ENCODE measurements at regions not wholly inside any gene's neighbourhood (a gene's known extent, or its start where the extent isn't known, plus 50 kb on each side); places are given as distances from the start of the nearest gene placed in this dataset.

DNA sequence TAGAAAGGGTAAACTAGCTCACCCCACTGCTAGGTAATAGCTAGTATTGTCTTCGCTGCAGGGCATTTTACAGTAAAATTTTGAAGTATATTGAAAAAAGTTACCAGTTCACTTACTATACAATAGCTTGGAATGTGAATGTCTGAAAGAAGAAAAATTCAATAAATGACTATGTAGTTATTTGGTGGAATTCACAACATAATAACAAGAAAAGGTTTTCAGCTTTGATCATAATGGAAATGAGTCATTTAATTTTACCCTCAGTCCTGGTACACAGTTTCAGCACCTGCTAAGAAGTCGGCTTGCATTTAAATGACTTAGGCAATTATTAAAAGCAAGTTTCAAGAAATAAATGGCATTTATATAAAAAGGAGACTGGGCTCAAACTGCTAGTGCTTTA, 90.4 kb downstream of the NUP35 start:
- no peak for DNase-seq

- no peak for DNase-seq
These were observed 91.7 kb downstream of the NUP35 start for GRCh38 chr2:183215917-183216316.

DNA sequence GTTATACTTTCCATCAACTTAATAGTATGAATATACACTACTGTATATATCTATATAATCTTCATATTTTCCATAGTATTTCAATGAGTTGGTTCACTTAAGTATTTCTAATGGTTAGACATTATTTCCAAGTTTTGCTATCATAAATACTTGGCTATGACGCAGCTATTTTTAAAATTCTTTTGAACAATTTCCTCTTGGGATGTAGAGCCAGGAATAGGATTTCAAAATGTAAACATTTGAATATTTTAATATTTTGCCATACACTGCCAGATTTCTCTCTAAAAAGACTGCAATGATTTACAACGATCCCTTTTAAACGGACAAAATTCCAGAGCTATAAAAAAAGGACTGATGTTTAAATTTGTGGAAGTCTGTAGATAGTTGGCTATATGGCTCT, 95.6 kb downstream of the NUP35 start:
- DNase-seq = no peak

GRCh38 chr2:183222751-183223150, 98.5 kb downstream of the NUP35 start:
- no peak for DNase-seq

DNA sequence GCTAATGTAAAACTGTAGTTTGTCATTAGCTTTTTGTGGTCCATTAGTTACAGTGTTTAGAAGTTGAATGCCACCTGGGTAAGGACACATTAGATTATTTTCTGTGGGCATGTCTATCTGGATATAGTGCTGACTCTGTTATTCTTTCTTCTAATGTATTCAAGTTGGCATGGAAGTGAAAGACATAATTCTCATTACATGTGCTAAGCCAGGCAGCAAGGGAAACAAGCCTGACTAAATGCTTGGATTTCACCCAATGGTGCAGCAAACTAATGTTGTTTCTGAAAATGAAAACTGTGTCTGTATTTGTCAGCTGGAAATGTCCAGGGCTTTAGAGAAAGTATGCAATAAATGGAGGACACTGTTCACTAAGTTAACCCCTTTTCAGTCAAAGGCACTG, 100.7 kb downstream of the NUP35 start:
- DNase-seq = peak; percentile 56

GRCh38 chr2:183227176-183227575, 102.9 kb downstream of the NUP35 start:
- DNase-seq = no peak

- DNase-seq = no peak
These were observed 105.1 kb downstream of the NUP35 start for GRCh38 chr2:183229386-183229785.

GRCh38 chr2:183232161-183232865, 108.1 kb downstream of the NUP35 start:
- DNase-seq = no peak

DNA sequence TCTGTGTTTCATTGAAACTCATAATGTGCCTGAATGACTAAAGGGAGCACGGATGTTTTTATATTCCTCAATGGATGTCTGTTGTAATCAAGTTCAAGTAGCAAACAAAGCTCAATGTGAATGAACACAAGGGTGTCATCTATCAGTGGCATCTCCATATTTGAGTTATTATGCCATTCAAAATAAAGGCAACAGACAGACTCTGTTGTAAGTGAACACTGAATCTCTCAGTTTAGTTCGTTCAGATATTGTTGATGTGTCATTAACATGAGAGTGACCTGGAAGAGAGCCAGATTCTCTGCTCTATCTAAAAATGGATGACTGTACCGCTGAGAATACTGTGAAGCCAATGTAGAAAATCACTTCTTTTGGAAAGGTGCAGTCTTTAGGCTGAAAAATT, 118.7 kb downstream of the NUP35 start:
- DNase-seq = no peak

- DNase-seq = no peak
These were observed 119.5 kb downstream of the NUP35 start for GRCh38 chr2:183243758-183244157.

DNA sequence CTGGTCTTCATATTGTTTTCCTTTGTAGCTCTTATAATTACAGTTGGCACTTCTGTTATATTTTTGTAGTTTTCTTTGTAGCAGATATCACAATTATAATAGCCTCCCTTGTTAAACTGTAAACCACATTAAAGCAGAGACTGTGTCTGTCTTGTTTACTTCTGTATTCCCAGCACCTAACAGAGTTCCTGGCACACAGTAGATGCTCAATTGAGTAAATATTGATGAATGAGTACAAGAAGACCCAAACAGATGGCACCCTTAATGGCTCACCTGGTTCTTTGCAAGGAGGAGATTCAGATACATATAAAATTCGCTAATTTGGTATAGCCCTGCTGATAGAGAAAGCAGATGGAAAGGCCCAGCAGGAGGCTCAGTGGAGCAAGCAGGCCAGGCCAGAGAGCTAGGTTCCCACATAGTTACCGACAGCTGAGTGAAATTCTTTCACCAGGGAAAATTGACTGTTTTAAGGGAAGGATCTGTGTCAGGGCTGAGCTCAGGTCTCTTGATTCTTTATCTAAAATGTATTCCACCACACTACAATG, 120.1 kb downstream of the NUP35 start:
- DNase-seq = no peak

- peak; percentile 13 for DNase-seq
These were observed 124.8 kb downstream of the NUP35 start for GRCh38 chr2:183248866-183249567.

DNA sequence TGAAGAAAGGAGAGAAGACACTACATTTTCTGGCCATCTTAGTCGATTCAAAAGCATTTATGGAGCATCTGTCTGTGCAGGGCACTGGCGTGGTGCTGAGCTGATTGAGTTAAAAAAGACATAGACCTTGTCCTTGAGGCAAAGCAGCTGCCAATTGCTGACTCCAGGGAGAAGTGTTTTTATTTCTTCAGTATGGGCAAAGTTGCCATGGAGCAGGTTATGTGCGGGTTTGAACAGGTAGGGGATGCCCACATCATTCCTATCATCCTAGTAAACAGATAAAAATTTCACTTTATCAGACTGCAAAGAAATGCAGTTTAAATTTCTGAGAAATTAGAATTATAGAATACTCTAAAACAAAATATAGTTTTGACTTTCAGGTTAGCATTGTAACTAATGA, 125.8 kb downstream of the NUP35 start:
- no peak for DNase-seq

GRCh38 chr2:183250472-183250871, 126.2 kb downstream of the NUP35 start:
- no peak for DNase-seq

DNA sequence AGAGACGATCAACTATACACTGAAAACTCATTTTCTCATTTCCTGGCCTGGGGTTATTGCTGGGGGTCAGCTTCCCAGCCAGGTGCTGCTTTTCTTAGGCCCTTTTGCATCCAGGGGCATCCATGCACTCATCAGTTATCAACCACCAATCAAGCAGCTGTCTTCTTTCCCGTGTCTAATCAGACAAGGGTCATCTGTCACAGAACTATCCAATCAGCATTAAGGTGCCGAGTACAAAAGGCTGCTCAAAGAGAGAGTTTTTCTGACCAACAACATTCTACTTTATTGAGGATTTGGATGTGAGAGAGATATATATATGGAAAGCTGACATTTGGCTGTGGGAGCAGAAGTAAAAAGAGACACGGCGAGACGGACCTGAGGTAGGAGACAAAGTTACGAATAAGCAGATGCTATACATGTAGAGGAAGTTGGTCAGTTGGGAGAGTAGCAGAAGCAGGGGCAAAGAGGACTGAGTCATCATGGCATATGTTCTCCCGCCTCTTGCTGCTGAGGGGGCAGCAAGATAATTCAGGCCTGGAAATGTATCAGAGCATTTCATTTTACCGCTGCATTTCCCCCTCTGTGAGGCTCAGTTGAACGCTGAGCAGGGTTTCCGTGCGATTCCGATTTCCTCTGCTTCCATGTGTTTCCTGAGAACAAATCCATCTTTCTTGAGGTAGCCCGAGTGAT, 129.3 kb downstream of the NUP35 start:
- DNase-seq = no peak

- DNase-seq = no peak
These were observed 131.2 kb downstream of the NUP35 start for GRCh38 chr2:183255411-183255810.

- no peak for DNase-seq
These were observed 135.7 kb downstream of the NUP35 start for GRCh38 chr2:183259921-183260320.

DNA sequence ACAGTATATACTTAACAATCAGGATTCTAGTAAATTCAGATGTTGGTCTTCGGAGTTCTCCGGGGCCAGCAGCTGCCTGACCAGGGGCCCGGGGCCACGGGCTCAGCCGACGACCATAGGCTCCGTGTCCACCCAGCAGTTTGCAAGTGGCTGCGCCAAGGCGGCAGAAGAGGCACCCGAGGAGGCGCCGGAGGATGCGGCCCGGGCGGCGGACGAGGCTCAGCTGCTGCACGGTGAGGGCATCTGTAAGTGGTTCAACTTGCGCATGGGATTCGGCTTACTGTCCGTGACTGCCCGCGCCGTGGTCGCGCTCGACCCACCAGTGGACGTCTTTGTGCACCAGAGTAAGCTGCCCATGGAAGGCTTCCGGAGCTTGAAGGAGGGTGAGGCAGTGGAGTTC, 136.3 kb downstream of the NUP35 start:
- no peak for DNase-seq

- DNase-seq = no peak
These were observed 140.8 kb downstream of the NUP35 start for GRCh38 chr2:183264890-183265535.

GRCh38 chr2:183267148-183267827, 143.0 kb downstream of the NUP35 start:
- DNase-seq = no peak

GRCh38 chr2:183269956-183270355, 145.7 kb downstream of the NUP35 start:
- no peak for DNase-seq

DNA sequence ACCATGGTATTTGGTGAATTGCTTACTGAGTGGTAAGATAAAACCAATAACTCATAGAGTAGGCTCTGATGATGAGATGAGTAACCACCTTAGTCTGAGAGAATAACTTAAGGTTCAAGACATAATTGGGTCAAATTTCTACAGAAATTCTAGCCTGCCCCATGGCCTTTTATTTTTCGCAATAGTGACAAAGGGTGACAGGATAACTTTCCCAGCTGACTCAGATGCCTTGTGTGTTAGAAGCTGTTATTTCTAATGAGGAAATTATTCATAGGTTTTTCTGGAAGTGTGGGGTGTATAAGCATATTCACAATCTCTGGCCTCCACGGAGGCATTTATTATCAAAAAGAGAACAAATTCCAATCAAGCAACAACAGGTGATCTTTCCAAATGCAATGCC, 159.0 kb downstream of the NUP35 start:
- DNase-seq = no peak

Measured in muscle of arm (tissue), 1 donor.